ENCODE measurements at regions not wholly inside any gene's neighbourhood (a gene's known extent, or its start where the extent isn't known, plus 50 kb on each side); places are given as distances from the start of the nearest gene placed in this dataset.

- no peak for DNase-seq
Measured at GRCh38 chr1:240001177-240001740, 90.4 kb upstream of the FMN2 start.

- DNase-seq = peak; percentile 17
Measured at GRCh38 chr1:240004086-240004749, 87.5 kb upstream of the FMN2 start.

- DNase-seq = no peak
Measured at GRCh38 chr1:240005997-240006650, 85.6 kb upstream of the FMN2 start.

- DNase-seq = no peak
Measured at GRCh38 chr1:240008298-240008697, 83.4 kb upstream of the FMN2 start.

- no peak for DNase-seq
Measured at GRCh38 chr1:240014051-240014450, 77.6 kb upstream of the FMN2 start.

- no peak for DNase-seq
Measured at GRCh38 chr1:240018617-240019016, 73.1 kb upstream of the FMN2 start.

GRCh38 chr1:240019524-240019923 lies 72.2 kb upstream of the FMN2 start:
- DNase-seq = no peak

GRCh38 chr1:240020871-240021270 lies 70.8 kb upstream of the FMN2 start:
- no peak for DNase-seq

- no peak for DNase-seq
Measured at GRCh38 chr1:240021709-240022108, 70.0 kb upstream of the FMN2 start.

GRCh38 chr1:240027059-240027462 lies 64.6 kb upstream of the FMN2 start:
- no peak for DNase-seq

GRCh38 chr1:240029418-240029817 lies 62.3 kb upstream of the FMN2 start:
- DNase-seq = no peak

- DNase-seq = no peak
Measured at GRCh38 chr1:240030236-240030635, 61.4 kb upstream of the FMN2 start.

- no peak for DNase-seq
Measured at GRCh38 chr1:240031009-240031408, 60.7 kb upstream of the FMN2 start.

GRCh38 chr1:240031414-240031813 lies 60.3 kb upstream of the FMN2 start:
- no peak for DNase-seq

GRCh38 chr1:240033406-240033805 lies 58.3 kb upstream of the FMN2 start:
- DNase-seq = no peak

GRCh38 chr1:240036526-240036925 lies 55.2 kb upstream of the FMN2 start:
- DNase-seq = no peak

Data from CD4-positive, alpha-beta T cell treated with Interleukin-4 for 4 hours (primary cell).